UCSD-AML1 (cell line): ENCODE measurements at regions not wholly inside any gene's neighbourhood (a gene's known extent, or its start where the extent isn't known, plus 50 kb on each side); places are given as distances from the start of the nearest gene placed in this dataset.

Experiments
- DNase-seq: peaks from one replicate; lab custom pipeline; 2025; ENCODE audit not compliant: unreplicated experiment; lab: John Stamatoyannopoulos, UW

GRCh38 chr5:11962122-11962521 is 57.9 kb upstream of the CTNND2 start:
- DNase-seq, result no peak

- DNase-seq, result no peak
Measured at GRCh38 chr5:11958321-11958720, 54.1 kb upstream of the CTNND2 start.

GRCh38 chr5:11955331-11955730 is 51.1 kb upstream of the CTNND2 start:
- no peak for DNase-seq
